ENCODE measurements at regions not wholly inside any gene's neighbourhood (a gene's known extent, or its start where the extent isn't known, plus 50 kb on each side); places are given as distances from the start of the nearest gene placed in this dataset.
A peak's percentile ranks its signal among the peaks of the same experiment; 100 is the strongest.
"Not testable (repeated sequence)": the region's sequence is repeated elsewhere in the genome, so short reads cannot be mapped to it uniquely, and the experiment has no call there.

DNA sequence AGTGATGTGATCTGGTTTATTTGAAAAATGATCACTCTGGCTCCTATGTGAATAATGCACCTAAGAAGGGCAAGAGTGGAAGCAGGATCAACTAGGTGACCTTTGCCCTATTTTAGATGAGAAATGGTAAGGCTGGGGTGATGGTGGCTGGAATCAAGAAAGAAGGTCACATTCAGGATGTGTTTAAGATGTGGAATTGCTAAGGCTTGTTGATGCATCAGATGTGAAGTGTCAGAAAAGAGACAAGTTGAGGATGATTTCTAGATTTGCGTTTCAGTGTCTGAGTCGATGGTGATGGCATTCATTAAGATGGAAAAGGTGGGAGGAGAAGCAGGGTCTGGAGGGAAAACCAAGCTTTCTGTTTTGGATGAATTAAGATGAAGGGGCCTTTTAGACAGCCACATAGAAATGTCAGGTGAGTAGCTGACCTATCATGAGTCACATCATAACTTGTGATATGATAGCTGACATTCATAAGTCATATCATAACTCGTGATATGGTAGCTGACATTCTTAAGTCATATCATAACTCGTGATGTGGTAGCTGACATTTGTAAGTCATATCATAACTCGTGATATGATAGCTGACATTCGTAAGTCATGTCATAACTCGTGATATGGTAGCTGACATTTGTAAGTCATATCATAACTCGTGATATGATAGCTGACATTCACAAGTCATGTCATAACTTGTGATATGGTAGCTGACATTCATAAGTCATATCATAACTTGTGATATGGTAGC, 101.2 kb upstream of the SEC11C start:
- DNase-seq, result no peak

DNA sequence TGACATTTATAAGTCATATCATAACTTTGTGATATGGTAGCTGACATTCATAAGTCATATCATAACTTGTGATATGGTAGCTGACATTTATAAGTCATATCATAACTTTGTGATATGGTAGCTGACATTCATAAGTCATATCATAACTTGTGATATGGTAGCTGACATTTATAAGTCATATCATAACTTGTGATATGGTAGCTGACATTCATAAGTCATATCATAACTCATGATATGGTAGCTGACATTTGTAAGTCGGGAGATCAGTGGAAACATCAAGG, 100.7 kb upstream of the SEC11C start:
- DNase-seq, result not testable (repeated sequence)

DNA sequence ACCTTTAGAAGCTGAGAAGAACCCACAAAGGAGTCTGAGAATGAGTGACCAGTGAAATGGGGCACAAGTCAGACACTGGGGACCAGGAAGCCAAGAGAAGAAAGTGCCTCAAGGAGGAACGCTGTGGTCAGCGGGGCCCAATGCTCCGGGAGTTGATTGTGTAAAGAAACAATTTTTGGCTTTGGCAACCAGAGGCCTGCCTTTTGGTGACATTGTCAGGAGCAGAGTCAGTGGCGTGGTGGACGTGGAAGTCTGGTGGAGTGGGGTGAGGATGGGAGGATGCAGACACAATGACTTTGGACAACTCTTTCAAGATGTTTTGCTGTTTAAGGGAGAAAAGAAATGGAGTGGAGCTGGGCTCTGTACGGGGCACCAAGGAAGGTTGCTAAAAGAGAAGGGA, 100.2 kb upstream of the SEC11C start:
- DNase-seq, result no peak

DNA sequence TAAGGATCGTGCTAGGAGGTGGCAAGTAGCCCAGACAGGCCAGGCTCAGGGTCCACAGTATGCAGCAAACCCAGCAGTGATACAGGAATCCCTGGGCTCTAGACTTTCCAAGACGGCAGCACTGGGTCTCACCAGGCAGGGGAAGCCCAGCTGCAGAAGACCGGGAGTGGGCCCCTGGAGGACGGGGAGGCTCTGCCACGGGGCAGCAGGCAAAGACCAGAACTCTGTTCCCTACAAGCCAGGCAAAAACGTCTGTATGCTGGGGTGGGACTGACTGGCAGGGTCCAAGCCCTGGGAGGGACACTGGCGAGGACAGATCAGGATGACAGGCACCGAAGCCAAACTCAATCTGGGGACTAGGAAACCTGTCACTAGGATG, 98.9 kb upstream of the SEC11C start:
- DNase-seq, result no peak

DNA sequence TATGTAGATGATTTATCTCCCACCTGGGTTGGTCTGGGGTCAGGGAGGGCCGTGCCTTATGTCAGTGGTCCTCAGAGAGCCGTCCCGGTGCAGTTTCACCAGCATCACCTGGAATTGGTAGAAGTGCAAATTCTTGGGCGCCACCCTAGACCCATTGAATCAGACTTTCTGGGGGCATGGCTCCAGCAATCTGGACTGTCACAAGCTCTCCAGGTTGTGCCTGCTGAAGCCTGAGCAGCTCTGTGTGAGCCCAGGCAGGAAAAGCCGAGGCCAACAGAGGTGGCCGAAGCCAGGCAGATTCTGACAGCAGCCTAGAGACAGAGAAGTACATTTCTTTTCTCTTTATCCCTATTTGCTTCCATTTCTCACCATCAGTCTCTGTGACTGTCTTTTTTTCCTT, 98.4 kb upstream of the SEC11C start:
- DNase-seq, result no peak

DNA sequence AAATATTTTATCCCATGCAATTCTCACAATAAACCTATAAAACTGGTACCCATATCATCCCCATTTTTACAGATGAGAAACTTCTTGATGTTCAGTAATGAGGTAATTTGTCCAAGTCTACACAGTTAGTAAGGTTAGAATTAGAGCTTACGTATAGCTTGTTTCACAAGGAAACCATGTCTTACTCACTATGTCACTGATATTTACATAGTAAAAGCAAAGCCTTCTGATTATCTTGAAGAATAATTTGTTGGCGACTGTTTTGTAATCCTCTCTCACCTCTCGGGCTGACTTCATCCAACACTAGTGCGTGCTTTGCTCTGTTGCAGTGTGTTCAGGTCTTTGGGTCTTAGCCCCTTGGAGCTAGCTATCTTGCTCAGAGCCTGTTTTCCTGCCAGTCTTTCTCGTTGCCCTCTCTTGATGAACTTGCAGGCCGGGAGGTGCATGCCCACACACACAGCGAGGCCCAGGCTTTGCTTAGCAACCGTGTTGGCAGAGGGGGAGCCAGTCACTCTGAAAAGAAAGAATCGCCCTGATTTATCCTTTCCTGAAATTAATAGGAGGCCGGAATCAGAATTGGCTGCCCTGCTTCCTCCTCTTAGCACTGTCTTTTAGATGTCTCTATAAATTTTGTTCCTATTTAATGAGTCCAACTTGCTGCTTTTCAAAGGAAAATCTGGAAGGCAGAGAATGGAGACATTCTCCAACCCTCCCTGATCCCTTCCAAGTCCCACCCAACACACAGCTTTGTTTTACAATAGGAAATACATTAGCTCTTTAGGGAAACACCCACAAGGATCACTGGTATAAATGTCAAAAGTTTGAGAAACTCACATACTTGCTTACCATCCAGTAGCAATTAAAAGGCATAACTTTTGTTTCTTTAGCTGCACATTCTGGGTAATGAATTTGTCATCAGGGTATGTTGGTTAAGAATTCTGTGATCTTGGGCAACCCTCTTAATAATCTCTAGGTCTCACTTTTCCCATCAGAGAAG, 97.6 kb upstream of the SEC11C start:
- DNase-seq, result no peak

DNA sequence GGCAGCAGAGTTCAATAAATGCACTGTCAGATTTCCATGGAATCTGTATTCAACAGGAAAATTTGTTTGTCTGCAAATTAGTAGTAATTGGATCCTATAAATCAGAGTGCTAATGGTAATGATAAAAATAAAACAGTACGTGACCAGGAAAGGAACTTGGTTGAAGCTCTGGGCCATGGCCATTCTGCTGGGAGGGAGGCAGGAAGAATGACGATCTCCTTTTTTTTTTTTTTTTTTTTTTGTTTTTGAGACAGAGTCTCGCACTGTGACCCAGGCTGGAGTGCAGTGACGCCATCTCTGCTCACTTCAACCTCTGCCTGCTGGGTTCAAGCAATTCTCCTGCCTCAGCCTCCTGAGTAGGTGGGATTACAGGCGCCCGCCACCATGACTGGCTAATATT, 94.8 kb upstream of the SEC11C start:
- no peak for DNase-seq

DNA sequence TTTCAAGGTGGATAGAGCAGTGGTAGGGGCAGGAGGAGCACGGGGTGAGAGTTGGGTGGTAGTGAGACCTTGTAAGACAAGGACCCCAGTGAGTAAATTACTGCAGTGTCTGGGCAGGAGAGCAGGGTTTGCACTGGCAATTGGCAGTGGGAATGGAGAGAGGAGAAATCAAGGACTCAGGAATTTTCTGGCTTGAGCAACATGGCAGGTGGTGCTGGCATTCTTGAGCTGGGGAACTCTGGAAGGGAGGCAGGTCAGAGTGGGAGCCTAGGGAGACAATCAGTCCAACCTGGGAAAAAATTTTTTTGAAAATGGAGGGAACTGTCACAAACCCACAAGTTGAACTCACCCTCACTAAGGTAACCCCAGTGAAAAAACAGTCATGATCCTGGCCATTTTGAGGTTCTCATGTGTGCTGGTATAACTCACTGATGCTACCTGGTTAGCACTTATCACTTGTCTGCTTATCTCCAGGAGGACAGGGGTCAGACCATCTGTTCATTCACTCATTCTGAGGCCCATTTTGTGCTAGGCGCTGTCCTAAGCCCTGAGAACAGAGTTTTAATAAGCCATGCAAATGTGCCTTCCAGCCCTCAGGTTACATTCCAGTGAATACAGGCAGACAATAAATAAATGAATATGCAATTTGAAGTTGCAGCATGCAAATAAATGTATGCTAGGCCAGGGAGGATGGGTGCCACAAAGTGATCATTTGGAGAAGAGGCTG, 92.2 kb upstream of the SEC11C start:
- peak in 1 of 2 experiments; percentile 11 for DNase-seq

DNA sequence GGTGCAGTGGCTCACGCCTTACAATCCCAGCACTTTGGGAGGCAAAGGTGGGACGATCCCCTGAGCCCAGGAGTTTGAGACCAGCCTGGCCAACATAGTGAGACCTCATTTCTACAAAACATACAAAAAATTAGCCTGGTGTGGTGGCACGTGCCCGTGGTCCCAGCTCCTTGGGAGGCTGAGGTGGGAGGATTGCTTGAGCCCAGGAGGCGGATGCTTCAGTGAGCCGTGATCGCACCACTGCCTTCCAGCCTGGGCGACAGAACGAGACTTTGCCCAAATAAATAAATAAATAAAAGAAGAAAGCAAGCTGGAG, 91.7 kb upstream of the SEC11C start:
- no peak for DNase-seq

DNA sequence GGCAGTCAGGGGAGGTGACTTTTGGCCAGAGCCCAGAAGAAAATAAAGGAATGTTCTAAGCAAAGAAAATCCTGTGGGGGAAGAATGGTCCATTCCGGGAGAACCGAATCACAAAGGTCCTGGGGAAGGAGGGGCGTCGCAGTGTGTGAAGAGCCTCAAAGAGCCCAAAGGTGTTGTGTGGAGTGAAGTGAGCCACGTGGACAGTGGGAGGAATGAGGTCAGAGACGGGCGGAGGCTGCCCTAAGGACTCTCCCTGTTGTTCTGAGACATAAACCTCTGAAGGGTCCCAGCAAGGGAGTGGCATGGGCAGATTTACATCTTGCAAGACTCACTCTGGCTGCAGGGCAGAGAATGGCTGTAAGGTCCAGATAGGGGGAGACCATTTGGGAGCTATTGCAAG, 91.3 kb upstream of the SEC11C start:
- peak in 1 of 2 experiments; percentile 6 for DNase-seq

DNA sequence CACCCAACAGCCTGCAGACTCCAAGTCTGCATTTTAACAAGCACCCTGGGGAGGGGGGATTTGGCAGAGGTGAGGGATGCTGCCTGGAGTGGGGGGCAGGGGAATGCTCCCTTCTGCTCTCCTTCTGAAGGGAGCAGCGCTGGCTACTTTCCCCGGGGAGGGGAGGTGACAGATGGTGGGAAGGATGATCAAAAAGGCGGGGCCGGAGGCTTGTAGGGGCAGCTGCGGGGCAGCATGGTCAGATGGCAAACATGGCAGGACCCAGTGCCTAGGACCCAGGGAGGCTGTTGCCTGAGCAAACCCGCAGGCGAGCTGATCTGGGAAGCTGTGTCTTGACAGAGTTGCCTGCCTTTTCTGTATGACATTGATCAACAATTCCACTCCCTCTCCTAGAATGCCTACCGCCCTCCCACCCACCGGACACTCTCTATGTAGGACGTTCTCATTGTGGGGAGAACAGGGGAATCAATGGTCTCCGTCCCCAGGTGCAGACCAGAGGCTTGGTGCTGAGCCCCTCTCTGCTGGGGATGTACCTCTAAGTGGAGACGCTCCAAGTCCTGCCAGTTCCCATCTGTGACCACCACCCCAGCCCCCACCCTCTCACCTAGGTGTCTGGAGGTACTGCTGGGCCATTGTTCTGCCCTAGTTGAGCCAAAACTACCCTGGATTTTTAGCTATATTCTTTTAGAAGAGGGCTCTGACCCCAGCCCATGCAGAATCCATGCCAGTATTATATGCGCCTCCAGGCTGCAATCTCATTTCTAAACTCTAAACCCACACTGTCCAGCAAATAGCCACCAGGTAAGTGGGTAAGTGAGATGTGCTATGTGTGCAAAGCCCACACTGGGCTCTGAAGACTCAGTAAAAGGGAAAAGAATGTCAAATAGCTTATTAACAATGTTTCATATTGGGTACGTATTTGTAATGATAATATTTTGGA, 89.7 kb upstream of the SEC11C start:
- DNase-seq, result peak; percentile 86 to 96

DNA sequence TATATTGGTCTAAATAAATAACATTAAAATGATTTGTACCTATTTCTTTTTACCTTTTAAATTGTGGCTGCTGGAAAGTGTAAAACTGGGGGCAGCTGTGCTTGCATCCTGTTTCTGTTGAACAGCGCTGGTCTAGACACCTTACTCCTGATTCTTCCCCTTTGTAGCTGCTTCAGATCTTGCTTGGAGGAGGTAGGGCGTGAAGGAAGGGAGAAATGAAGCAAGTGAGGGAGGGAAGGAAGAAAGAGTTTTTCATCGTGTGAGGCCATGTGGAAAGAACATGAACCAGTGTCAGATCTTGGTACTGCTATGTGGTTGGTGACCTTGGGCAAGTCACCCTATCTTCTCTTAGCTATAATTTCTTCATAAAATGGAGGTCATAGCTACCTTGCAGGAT, 89.0 kb upstream of the SEC11C start:
- DNase-seq, result no peak

DNA sequence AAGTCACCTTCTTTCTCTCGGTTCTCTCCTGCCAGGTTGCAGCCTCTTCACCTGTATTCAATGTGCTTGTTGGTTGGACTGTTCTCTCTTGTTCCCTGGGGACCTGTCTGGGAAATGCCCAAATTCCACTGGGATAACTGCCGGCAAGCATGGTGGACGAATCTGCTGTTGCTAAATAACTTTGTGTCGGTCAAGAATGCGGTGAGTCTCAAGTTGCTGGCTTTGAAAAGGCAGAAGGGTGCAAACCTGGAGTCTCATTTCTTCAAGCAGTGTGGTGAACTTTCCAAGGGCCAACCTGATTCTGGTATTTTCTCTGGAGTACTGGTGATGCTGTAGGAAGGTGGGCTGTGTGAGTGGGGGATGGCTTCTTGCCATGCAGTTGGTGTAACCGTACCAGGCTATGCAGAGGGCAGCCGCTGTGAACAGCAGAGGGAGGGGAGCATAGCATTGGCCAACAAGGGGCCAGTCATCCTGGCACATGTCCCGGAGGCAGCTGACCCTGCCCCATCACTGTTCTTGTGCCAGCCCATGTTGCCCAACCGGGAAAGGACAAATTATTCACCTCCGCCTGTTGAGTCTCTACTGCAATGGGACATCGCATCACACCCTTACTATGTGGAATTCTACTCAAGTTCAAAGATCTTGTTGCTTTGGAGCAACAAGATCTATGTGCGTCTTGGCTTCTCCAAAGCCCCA, 88.1 kb upstream of the SEC11C start:
- DNase-seq, result peak in 1 of 2 experiments; percentile 65

DNA sequence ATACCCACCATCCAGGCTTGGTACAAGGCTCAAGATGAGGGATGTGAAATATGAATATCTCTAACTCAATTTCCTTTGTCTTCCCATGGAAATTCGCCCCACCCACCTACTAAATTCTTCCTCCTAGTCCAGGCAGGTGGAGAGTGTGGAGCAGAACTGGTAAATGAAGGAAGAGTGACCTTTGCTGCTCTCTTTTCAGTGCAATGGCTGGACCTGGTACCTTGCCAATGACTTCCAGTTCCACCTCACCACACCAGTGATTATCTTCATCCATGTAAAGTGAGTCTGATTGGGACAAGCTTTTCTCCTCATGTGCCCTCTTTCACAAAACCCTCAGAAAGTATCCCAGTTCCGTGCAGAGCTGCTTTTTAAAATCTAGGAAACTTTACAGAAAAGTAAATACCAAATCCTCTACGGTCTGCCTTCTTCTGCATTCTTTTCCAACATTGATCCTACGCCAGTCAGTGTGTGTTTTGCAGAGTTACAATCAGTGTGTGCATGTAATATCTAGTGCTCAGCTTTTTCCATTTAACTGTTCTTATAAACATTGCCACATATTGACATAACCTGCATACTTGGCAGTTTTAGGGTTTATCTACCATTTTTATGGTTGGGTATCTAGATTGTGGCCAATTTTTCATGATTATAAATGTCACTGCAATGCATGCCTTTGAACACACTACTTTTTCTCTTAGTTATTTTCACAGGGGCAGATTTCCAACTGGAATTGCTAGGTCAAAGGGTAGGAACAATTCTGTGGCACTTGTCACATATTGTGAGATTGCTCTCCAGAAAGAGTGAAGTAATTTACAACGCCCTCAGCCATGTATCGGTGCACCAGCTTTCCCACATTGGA, 86.5 kb upstream of the SEC11C start:
- no peak for DNase-seq

DNA sequence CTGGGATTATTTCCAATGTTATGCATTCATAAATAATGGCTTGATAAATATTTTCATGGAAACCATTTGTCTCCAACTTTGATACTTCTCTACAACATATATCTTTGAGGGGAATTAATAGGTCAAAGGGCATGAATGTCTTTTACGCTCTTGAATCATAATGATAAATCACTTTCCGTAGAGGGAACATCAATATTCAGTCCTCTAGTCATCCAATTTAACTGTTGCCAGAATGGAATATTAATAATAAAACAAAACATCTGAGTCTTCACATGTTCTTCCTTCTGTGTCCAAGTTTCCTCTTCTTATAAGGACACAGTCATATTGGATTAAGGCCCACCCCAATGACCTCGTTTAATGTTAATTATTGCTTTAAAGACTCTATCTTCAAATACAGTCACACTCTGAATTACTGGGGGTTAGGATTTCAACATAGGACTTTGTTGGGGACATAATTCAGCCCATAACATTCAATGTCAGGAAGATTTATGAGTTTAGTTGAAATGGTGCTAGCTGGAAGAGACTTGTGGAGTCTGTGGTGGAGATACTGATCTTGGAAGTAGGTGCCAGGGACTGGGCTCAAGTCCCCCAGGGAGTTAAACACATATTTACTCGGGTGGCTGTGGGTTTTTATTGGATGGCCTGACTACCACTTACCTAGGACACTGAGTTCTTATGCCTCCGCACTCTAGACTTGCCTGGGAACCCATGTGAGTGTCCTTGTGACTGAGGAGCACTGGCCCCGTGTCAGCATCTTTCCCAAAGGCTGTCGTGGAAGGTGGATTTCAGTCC, 85.0 kb upstream of the SEC11C start:
- DNase-seq, result no peak

DNA sequence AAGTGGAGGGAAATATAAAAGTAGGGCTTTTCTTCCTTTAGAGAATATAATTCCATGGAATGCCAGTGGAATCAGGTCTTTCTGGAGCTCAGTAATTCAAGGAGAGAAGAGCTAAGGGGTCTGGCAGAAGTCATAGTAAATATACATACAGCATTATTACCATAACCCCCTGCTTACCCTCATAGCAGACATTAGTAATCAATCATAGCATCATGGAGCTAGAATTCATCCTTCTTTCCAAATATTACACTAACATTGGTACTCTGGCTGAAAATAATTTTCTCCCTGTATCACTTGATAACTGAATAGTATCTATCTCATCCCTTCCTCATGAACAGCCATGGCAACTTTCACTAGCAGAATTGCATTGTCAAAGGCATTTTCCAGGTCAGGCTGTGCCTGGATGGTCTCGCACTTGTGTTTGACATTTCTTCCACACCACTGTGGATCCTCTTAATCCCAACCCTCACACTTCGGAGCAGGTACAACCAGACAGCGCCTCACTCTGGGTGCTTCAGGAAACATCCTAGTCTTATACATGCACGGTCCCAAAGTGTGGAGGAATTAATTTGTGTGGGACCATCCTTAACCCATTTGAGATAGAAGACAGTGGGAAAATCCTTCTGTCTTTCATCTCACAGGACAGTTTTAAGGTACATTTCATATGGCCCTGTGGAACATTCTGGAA, 84.2 kb upstream of the SEC11C start:
- DNase-seq, result peak in 1 of 2 experiments; percentile 9

DNA sequence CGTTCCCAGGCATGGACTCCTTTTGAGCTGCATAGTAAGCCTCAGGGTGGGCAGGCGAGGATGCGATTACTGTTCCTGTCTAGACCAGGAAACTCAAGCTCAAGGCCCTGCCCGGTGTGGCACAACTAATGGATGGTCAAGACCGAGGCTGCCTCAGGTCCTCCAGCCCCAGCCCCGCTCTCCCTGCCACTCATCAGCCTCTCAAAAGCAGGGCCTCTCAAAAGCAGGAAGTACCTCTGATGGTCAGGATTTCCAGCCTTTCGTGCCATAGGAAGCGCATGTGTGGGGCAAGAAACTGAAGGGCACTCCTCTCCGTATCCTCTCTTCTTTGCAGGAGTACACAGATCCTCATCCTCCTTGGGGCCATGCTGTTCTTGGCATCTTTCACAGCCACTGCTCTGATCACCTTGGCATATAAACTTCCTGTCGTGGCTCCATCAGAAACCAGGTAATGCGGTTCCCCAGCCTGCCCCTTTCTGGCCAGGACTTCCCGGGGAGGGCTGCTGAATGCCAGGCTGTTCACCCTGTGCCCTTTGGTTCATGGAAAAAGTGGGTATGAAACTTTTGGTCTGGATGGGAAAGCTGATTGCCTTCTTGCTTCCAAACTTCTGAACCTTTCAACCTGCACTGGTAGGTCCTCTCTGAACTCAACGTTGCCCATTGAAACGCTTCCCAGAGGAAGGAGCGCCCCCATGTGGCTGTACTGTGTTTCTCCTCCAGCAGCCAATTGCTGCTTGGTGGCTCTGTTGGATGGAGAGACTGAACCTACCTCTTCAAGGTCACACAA, 82.8 kb upstream of the SEC11C start:
- peak; percentile 54 to 85 for DNase-seq

DNA sequence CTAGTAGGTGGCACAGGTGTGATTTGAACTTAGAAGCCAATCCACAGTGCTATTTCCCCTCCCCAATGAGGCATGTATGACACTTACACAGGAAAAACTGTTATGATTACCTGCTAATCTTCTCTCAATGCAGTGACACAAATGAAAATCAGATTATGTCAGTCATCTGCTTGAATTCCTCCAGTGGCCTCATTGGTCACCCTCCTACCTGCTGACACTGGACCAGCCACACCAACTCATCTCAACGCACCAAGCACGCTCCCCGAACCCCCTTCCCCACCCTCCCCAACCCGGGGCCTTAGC, 82.2 kb upstream of the SEC11C start:
- DNase-seq, result no peak

DNA sequence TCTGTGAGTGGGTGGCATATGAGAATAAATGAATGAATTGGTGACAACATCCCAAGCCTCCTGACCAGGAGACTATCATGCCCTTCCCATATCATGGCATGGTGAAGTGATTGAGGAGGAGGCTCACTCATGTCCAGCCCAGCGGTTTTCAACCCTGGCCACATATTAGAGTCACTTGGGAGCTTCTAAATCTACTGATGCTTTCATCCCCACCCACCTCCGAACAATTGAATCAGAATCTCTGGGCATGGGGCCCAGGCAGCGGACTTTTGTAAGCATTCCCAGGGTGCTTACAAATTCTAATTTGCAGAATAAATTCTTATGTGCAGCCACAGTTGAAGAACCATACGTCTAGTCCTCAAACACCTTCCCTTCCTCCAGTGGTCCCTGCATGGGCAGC, 81.7 kb upstream of the SEC11C start:
- DNase-seq, result no peak

Measured in NCI-H446 (cell line).